Right lobe of liver (tissue), 6 donors: ENCODE measurements at regions not wholly inside any gene's neighbourhood (a gene's known extent, or its start where the extent isn't known, plus 50 kb on each side); places are given as distances from the start of the nearest gene placed in this dataset.

ENCODE experiments used
- ATAC-seq, 4 donors: fragments of 200-7000 bp; cut with Tn5 transposase; one replicate each; pipeline ENCODE4 v1.9.1; 2020; ENCODE audit warnings: mild to moderate bottlenecking in 4 of 4, moderate library complexity in 4 of 4
- DNase-seq, 3 donors: peaks; one replicate each; pipeline ENCODE4 v3.0.0-alpha.2; 2020
- H3K27ac ChIP-seq, 3 donors: fragments of 200-600 bp; one replicate each; pipeline ENCODE4 v1.8.0; 2022
- H3K27me3 ChIP-seq, 2 donors: fragments of 200-600 bp; one replicate each; pipeline ENCODE4 v1.8.0; 2022
- H3K36me3 ChIP-seq, 4 donors: fragments of 200-600 bp; sonication (generic) in 1 of 4; one replicate each; pipeline versions ENCODE4 v1.5.1 to v1.8.0; 2017 to 2022; ENCODE audit warnings: control low read depth in 1 of 4
- H3K4me1 ChIP-seq, 4 donors: fragments of 200-600 bp; sonication (generic) in 1 of 4; one replicate each; pipeline versions ENCODE4 v1.5.1 to v1.8.0; 2017 to 2022; ENCODE audit warnings: control low read depth in 1 of 4
- H3K4me3 ChIP-seq, 3 donors: fragments of 200-600 bp; one replicate each; pipeline ENCODE4 v1.8.0; 2022
- H3K9me3 ChIP-seq, 4 donors: fragments of 200-600 bp; sonication (generic) in 1 of 4; one replicate each; pipeline versions ENCODE4 v1.5.1 to v1.8.0; 2017 to 2022; ENCODE audit warnings: control low read depth in 1 of 4
- CTCF ChIP-seq, 4 donors: fragments of 200-600 bp in 3 of 4; fragments of 450-650 bp in 1 of 4; IDR thresholded peaks; one replicate each; pipeline versions ENCODE4 v1.5.1 to v1.8.0; 2016 to 2022; ENCODE audit warnings: antibody characterized with exemption in 4 of 4, mild to moderate bottlenecking in 2 of 4
- POLR2A ChIP-seq: fragments of 450-650 bp; IDR thresholded peaks from one replicate; pipeline ENCODE4 v1.6.1; 2017; ENCODE audit warnings: antibody characterized with exemption, mild to moderate bottlenecking
- WGBS: methylation state at CpG from one replicate; pipeline ENCODE4 v1.1.6; 2018; ENCODE audit warnings: low coverage, low lambda C conversion rate; ENCODE audit not compliant: insufficient coverage; ENCODE audit errors: missing lambda C conversion rate; 5-methylcytosine and 5-hydroxymethylcytosine counted together
- intact Hi-C, 2 donors: fragments of 100-400 bp; cut with DNase I; formaldehyde crosslinking; loops; one replicate each; pipeline versions ENCODE4 v1.11.2 to v1.14.1; 2022
- donor health status: DM: no; HTN: yes; CAD: no.
- donor health status: DM: no; HTN: no; CAD: no.
- donor health status: DM: no; HTN: no; CAD: no.
- donor health status: DM: no; HTN: yes; CAD: no.
- donor health status: DM: no; HTN: yes; CAD: no.

DNA sequence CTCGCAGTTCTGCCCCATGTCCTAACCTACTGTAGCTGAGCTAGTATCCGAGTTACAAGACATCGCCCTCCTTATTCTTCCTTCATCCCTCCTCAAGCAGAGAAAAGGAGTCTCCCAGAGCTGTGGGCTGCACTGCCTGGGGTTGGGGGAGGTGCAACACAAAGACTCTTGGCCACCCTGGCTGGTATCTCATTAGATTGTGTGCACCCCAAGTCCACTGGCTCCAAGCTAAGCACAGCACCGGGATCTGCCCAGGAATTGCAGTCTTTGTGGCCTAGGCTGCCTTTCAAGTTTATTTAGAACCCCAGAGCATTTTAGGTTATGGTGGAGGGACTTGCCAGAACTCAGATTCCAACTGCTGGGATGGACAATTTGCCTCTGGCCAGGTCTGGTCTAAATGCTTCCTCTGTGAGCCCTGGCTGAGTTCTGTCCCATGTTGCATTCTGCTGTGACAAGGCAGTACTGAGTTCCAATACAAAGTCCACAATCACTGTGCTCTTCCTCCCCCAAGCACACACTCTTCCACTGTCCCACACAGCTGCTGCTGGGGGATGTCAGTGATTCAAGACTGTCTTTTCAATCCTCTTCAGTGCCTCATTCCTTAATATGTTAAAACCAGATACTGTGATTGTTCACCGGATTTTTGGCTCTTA is 169.6 kb upstream of the CLEC14A start:
- ATAC-seq (no peak), DNase-seq (no peak)
- Histone ChIP-seq H3K4me1 (no peaks in the 10 kb centered on the region), H3K36me3 (no peaks in the 10 kb centered on the region), H3K27ac (no peak overlapping the region), H3K27me3 (no peaks in the 10 kb centered on the region), H3K4me3 (no peak overlapping the region), H3K9me3 (no peaks in the 10 kb centered on the region)
- intact Hi-C loops = no loop called here
- 64% methylated on average over 1 of the region's 5 CpGs for WGBS
- TF ChIP-seq CTCF (IDR thresholded peaks at IDR 0.05) = no peak
- TF ChIP-seq POLR2A = no peak

GRCh38 chr14:38420048-38420447 is 164.2 kb upstream of the CLEC14A start:
- TF ChIP-seq POLR2A (no peak), CTCF (IDR thresholded peaks at IDR 0.05) (no peak)
- Histone ChIP-seq H3K9me3 (no peaks in the 10 kb centered on the region), H3K27me3 (no peaks in the 10 kb centered on the region), H3K36me3 (no peaks in the 10 kb centered on the region), H3K27ac (no peak overlapping the region), H3K4me1 (no peaks in the 10 kb centered on the region), H3K4me3 (no peak overlapping the region)
- no peak for DNase-seq
- intact Hi-C loops = no loop called here
- no peak for ATAC-seq

DNA sequence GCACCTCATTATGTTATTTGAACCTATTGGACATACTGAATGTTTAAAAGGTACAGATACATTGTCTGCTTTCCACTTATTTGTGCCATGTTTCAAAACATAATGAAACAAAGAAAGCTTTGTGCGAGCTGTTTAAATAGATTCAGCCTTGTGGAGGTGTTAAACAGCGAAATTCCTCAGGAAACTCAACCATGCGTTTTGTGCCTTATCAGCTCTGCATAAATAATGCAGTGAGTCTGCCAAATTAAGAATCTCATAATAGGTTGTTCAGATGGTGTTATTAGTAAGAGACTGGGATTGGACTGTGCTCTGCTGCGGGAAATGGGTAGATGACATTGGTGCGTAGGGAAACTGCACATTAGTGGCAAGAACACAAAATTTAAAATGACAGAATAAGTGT is 163.7 kb upstream of the CLEC14A start:
- H3K9me3 ChIP-seq = no peaks in the 10 kb centered on the region
- DNase-seq = no peak
- WGBS = 61% methylated on average over 5 of the region's 5 CpGs
- H3K27me3 ChIP-seq = no peaks in the 10 kb centered on the region
- ATAC-seq = no peak
- H3K4me1 ChIP-seq = no peaks in the 10 kb centered on the region
- no peak overlapping the region for H3K27ac ChIP-seq
- no peaks in the 10 kb centered on the region for H3K36me3 ChIP-seq
- TF ChIP-seq POLR2A = no peak
- no peak for TF ChIP-seq CTCF (IDR thresholded peaks at IDR 0.05)
- intact Hi-C loops = no loop called here
- no peak overlapping the region for H3K4me3 ChIP-seq

GRCh38 chr14:38412654-38413053 is 156.8 kb upstream of the CLEC14A start:
- Histone ChIP-seq H3K36me3 (no peaks in the 10 kb centered on the region), H3K27me3 (no peaks in the 10 kb centered on the region), H3K4me3 (no peak overlapping the region), H3K4me1 (no peaks in the 10 kb centered on the region), H3K27ac (no peak overlapping the region), H3K9me3 (no peaks in the 10 kb centered on the region)
- DNase-seq = no peak
- no CpG with 5 or more reads among the region's 8 CpGs for WGBS
- no peak for ATAC-seq
- TF ChIP-seq CTCF (IDR thresholded peaks at IDR 0.05) (no peak), POLR2A (no peak)
- intact Hi-C loops = no loop called here

DNA sequence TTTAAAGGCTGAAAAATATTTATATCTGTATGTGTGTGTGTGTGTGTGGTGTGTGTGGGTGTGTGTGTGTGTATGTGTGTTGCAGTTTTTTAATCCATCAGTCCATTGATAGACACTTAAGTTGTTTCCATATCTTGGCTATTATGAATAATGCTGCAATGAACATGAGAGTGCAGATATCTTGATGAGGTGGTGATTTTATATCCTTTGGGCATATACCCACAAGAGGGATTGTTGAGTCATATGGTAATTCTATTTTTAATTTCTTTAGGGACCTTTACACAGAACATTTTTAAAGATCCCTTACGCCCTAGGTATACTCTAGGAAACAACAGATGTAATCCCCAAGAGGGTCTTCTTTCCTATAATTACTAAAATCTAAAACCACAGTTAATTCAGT is 154.5 kb upstream of the CLEC14A start:
- TF ChIP-seq CTCF (IDR thresholded peaks at IDR 0.05) (no peak), POLR2A (no peak)
- Histone ChIP-seq H3K36me3 (no peaks in the 10 kb centered on the region), H3K27me3 (no peaks in the 10 kb centered on the region), H3K9me3 (no peaks in the 10 kb centered on the region), H3K4me3 (no peak overlapping the region), H3K4me1 (no peaks in the 10 kb centered on the region), H3K27ac (no peak overlapping the region)
- no peak for ATAC-seq
- WGBS = 88% methylated on average over 1 of the region's 1 CpG
- DNase-seq = no peak
- intact Hi-C loops = no loop called here
